Inflammatory macrophage (primary cell): ENCODE measurements at regions not wholly inside any gene's neighbourhood (a gene's known extent, or its start where the extent isn't known, plus 50 kb on each side); places are given as distances from the start of the nearest gene placed in this dataset.

Experiments
- DNase-seq, 2 donors: peaks; one replicate each; pipeline ENCODE4 v3.0.0-alpha.2; 2020 to 2022

- no peak for DNase-seq
These were observed 257.9 kb upstream of the AMELY start for GRCh38 chrY:7169475-7169874.

GRCh38 chrY:7141477-7141876, 229.9 kb upstream of the AMELY start:
- DNase-seq = no peak
